Hepatocyte (in vitro differentiated cells): ENCODE measurements at regions not wholly inside any gene's neighbourhood (a gene's known extent, or its start where the extent isn't known, plus 50 kb on each side); places are given as distances from the start of the nearest gene placed in this dataset.

Experiments used
- DNase-seq: peaks from one replicate; pipeline ENCODE4 v3.0.0-alpha.2; 2016; ENCODE audit warnings: low spot score
- H2AFZ ChIP-seq: fragments of 200-600 bp; sonication (generic); 2 replicates; pipeline ENCODE4 v1.6.0; 2016; ENCODE audit warnings: antibody characterized with exemption, mild to moderate bottlenecking
- H3K27ac ChIP-seq: fragments of 200-600 bp; sonication (generic); 2 replicates; pipeline ENCODE4 v1.5.1; 2016; ENCODE audit warnings: mild to moderate bottlenecking
- H3K27me3 ChIP-seq: fragments of 200-600 bp; sonication (generic); 2 replicates; pipeline ENCODE4 v1.6.1; 2016
- H3K36me3 ChIP-seq: fragments of 200-600 bp; sonication (generic); replicated peaks from 2 replicates; pipeline ENCODE4 v1.5.1; 2016; ENCODE audit warnings: low read depth; ENCODE audit not compliant: insufficient read depth
- H3K4me1 ChIP-seq: fragments of 200-600 bp; sonication (generic); 2 replicates; pipeline ENCODE4 v1.5.1; 2016; ENCODE audit warnings: mild to moderate bottlenecking, moderate library complexity; ENCODE audit not compliant: insufficient read depth
- H3K4me2 ChIP-seq: fragments of 200-600 bp; sonication (generic); 2 replicates; pipeline ENCODE4 v1.6.0; 2016
- H3K4me3 ChIP-seq: fragments of 200-600 bp; sonication (generic); 2 replicates; pipeline ENCODE4 v1.5.1; 2016; ENCODE audit warnings: mild to moderate bottlenecking
- H3K79me2 ChIP-seq: fragments of 200-600 bp; sonication (generic); 2 replicates; pipeline ENCODE4 v1.6.0; 2017; ENCODE audit warnings: mild to moderate bottlenecking
- H3K9me2 ChIP-seq: fragments of 200-600 bp; sonication (generic); replicated peaks from 2 replicates; pipeline ENCODE4 v1.6.0; 2017; ENCODE audit warnings: mild to moderate bottlenecking; ENCODE audit not compliant: insufficient read depth
- H3K9me3 ChIP-seq: fragments of 200-600 bp; sonication (generic); 2 replicates; pipeline ENCODE4 v1.5.1; 2016; ENCODE audit warnings: low read depth, mild to moderate bottlenecking
- H4K20me1 ChIP-seq: fragments of 200-600 bp; sonication (generic); 2 replicates; pipeline ENCODE4 v1.6.0; 2016; ENCODE audit warnings: mild to moderate bottlenecking; ENCODE audit not compliant: insufficient read depth, poor library complexity, severe bottlenecking
- EZH2 ChIP-seq: fragments of 200-600 bp; sonication (generic); IDR thresholded peaks from 2 replicates; pipeline ENCODE4 v1.6.1; 2016; ENCODE audit warnings: antibody characterized with exemption, mild to moderate bottlenecking, borderline replicate concordance
- EZH2phosphoT487 ChIP-seq: fragments of 200-600 bp; sonication (generic); IDR thresholded peaks from one replicate; pipeline ENCODE4 v1.6.1; 2018; ENCODE audit warnings: antibody characterized with exemption, mild to moderate bottlenecking, low read depth, moderate library complexity; ENCODE audit not compliant: unreplicated experiment, severe bottlenecking
- WGBS: methylation state at CpG from one replicate; pipeline ENCODE4 v1.1.6; 2016; ENCODE audit warnings: low lambda C conversion rate; ENCODE audit errors: missing lambda C conversion rate; 5-methylcytosine and 5-hydroxymethylcytosine counted together
- TF ChIP-seq, protein P1 (sequence below): fragments of 200-600 bp; sonication (generic); IDR thresholded peaks from 2 replicates; pipeline ENCODE4 v1.5.1; 2016; ENCODE audit warnings: antibody characterized with exemption, mild to moderate bottlenecking; ENCODE audit not compliant: poor library complexity

DNA sequence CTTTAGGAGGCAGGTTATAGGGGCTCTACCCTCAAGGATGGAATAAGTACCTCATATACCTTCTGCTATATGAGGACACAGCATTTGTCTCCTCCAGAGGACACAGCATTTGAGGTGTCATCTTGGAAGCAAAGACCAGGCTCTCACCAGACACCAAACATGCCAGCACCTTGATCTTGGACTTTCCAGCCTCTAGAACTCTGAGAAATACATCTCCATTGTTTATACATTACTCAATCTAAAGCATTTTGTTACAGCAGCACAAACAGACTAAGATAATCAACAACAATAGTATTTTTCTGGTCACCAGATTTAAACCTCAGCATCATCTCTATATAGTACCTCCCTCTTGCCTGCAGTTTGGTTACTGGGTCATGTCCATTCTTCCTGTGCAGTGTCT lies 237.5 kb upstream of the KLF3 start:
- Histone ChIP-seq H3K4me2 (no peak overlapping the region), H3K4me3 (no peak overlapping the region), H3K9me3 (no peaks in the 10 kb centered on the region), H3K4me1 (peaks cover 8% of the 10 kb centered on the region), H3K36me3 (no peaks in the 10 kb centered on the region), H2AFZ (no peak overlapping the region), H3K27ac (no peak overlapping the region), H4K20me1 (no peaks in the 10 kb centered on the region), H3K79me2 (no peaks in the 10 kb centered on the region), H3K27me3 (no peaks in the 10 kb centered on the region), H3K9me2 (no peaks in the 10 kb centered on the region)
- TF ChIP-seq, protein P1, sequence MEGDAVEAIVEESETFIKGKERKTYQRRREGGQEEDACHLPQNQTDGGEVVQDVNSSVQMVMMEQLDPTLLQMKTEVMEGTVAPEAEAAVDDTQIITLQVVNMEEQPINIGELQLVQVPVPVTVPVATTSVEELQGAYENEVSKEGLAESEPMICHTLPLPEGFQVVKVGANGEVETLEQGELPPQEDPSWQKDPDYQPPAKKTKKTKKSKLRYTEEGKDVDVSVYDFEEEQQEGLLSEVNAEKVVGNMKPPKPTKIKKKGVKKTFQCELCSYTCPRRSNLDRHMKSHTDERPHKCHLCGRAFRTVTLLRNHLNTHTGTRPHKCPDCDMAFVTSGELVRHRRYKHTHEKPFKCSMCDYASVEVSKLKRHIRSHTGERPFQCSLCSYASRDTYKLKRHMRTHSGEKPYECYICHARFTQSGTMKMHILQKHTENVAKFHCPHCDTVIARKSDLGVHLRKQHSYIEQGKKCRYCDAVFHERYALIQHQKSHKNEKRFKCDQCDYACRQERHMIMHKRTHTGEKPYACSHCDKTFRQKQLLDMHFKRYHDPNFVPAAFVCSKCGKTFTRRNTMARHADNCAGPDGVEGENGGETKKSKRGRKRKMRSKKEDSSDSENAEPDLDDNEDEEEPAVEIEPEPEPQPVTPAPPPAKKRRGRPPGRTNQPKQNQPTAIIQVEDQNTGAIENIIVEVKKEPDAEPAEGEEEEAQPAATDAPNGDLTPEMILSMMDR, result no peak
- TF ChIP-seq EZH2phosphoT487, result no peak
- TF ChIP-seq EZH2, result no peak
- DNase-seq, result no peak

DNA sequence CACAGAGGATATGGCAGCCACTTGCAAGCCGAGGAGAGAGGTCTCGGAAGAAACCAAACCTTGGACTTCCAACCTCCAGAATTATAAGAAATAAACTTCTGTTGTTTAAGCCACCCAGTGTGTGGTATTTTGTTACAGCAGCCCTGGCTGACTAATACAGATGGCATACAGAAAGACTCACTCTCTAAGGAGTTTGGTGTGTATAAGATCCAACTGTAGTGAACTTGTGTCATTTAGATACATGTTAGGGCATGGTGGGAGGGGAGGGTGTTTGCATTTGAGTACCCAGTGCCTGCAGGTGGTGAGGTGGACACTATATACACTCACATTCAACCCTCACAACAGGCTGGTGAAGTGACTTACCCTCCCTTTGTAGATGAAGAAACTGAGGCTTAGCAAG lies 233.2 kb upstream of the KLF3 start:
- Histone ChIP-seq H3K36me3 (no peaks in the 10 kb centered on the region), H3K4me2 (no peak overlapping the region), H3K79me2 (no peaks in the 10 kb centered on the region), H3K9me2 (no peaks in the 10 kb centered on the region), H3K27me3 (no peaks in the 10 kb centered on the region), H3K4me1 (no peaks in the 10 kb centered on the region), H3K27ac (no peak overlapping the region), H2AFZ (no peak overlapping the region), H4K20me1 (no peaks in the 10 kb centered on the region), H3K4me3 (no peak overlapping the region), H3K9me3 (peaks cover 5% of the 10 kb centered on the region)
- TF ChIP-seq, protein P1, result no peak
- TF ChIP-seq EZH2 (no peak), EZH2phosphoT487 (no peak)
- 93% methylated on average over 2 of the region's 2 CpGs for WGBS
- no peak for DNase-seq

DNA sequence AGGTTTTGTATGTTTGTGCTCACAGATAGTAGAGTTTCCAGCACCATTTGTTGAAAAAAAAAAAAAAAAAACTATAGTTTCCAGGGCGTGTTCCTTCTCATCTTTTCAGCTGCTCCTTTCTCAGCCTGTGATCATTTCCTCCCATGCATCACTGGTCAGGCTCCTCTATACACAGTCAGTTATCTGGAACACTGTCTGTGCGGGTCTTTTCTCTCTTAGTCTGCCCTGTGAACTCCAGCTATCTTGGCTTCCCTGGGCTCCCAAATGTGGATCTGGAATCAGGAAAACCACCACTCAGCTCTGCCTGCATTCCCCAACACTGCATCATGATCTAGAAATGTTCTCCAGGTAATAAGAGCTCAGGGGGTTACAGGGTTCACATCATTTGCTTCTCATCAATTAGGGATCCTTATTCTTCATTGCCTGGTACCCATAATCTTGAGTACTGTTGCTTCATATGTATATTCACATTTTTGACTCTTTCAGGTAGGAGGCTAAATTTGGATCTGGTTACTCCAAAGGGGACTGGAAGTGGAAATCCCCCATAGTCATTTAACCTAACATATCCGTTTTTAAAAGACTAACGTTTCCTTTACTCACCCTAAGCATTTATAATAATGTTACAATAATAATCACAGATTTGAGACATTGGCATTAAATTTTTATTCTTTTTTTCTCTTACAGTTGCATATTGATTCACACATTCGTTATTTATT lies 221.8 kb upstream of the KLF3 start:
- H2AFZ ChIP-seq, result no peak overlapping the region
- no peak overlapping the region for H3K4me2 ChIP-seq
- TF ChIP-seq, protein P1, result no peak
- TF ChIP-seq EZH2phosphoT487 (no peak), EZH2 (no peak)
- no peaks in the 10 kb centered on the region for H3K4me1 ChIP-seq
- H3K27ac ChIP-seq, result no peak overlapping the region
- no peak for DNase-seq
- H3K79me2 ChIP-seq, result no peaks in the 10 kb centered on the region
- no peaks in the 10 kb centered on the region for H3K9me3 ChIP-seq
- no peak overlapping the region for H3K4me3 ChIP-seq
- no peaks in the 10 kb centered on the region for H3K27me3 ChIP-seq
- no peaks in the 10 kb centered on the region for H3K9me2 ChIP-seq
- H3K36me3 ChIP-seq, result no peaks in the 10 kb centered on the region
- WGBS, result 87% methylated on average over 5 of the region's 5 CpGs
- no peaks in the 10 kb centered on the region for H4K20me1 ChIP-seq
